WI38 (cell line): ENCODE measurements at regions not wholly inside any gene's neighbourhood (a gene's known extent, or its start where the extent isn't known, plus 50 kb on each side); places are given as distances from the start of the nearest gene placed in this dataset.

Experiments
- H3K4me3 ChIP-seq: 2 replicates; pipeline ENCODE4 v1.5.1; 2011; ENCODE audit warnings: low read depth, mild to moderate bottlenecking, control low read depth, low read length
- TF ChIP-seq, protein P1 (sequence below): IDR thresholded peaks from 2 replicates; pipeline ENCODE4 v1.5.1; 2012; ENCODE audit warnings: low read depth, mild to moderate bottlenecking, control low read depth, low read length

DNA sequence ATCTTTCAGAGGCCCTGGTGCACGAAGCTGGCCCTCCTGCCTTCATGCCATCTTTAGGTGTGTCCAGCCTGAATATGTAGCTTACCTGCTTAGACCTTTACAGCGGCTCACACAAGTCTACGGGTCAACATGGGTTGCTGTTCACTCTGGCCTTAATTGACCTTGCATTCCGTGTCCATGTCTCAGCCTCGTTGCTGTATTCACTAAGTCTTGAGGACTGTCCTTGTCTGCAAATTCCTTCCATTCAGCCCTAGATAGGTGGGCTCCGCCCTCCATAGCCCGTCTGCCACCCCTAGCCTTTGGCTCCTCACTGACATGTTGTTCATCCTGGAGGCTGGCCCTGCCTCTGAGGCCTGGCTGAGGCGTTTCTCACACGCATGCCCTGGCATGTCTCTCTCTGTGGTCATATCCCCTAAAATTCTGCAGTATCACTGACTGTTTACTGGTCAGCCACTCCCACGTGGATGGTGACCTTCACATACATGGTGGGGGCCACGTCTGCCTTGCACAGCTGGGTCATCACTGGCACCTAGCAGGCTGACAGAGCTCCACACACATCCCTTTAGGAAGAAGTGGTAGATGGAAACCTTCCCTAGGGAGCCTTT is 394.1 kb upstream of the MKI67 start:
- TF ChIP-seq, protein P1, sequence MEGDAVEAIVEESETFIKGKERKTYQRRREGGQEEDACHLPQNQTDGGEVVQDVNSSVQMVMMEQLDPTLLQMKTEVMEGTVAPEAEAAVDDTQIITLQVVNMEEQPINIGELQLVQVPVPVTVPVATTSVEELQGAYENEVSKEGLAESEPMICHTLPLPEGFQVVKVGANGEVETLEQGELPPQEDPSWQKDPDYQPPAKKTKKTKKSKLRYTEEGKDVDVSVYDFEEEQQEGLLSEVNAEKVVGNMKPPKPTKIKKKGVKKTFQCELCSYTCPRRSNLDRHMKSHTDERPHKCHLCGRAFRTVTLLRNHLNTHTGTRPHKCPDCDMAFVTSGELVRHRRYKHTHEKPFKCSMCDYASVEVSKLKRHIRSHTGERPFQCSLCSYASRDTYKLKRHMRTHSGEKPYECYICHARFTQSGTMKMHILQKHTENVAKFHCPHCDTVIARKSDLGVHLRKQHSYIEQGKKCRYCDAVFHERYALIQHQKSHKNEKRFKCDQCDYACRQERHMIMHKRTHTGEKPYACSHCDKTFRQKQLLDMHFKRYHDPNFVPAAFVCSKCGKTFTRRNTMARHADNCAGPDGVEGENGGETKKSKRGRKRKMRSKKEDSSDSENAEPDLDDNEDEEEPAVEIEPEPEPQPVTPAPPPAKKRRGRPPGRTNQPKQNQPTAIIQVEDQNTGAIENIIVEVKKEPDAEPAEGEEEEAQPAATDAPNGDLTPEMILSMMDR, result no peak
- no peak overlapping the region for H3K4me3 ChIP-seq

DNA sequence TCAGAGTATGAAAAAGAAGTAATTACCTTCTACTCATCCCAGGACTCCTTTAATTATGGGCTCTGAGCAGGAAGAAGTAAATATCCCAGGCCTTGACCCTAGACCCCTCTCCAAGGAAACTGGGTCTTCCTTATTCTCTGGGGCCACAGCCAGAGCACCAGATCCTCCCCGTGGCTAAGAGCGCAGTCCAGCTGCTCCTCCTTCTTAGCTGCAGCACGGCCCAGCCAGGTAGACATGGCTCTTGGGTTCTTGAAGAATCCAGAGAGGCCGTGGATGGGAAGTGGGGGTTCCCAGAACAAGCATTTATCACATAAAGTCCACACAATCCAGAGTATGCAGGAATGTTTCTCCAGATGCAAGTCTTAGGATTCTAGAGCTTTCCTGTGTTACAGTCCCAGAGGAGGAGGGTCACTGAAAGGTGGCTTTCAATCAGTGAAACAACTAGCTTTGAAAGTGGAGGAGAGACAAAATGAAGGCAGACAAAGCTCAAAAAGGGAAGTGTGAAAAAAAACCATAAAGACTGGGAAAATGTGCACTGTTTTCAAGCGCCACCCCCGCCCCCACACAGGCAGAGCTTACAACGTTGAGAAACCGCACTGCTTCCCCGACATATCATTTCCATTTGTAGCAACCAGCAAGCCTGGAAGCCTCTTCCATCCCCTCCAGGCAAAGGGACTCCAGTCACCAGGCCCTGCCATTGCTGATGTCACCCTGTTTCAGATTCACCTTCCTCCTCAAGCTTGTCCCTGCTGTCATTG is 396.5 kb upstream of the MKI67 start:
- TF ChIP-seq, protein P1, result no peak
- no peak overlapping the region for H3K4me3 ChIP-seq

DNA sequence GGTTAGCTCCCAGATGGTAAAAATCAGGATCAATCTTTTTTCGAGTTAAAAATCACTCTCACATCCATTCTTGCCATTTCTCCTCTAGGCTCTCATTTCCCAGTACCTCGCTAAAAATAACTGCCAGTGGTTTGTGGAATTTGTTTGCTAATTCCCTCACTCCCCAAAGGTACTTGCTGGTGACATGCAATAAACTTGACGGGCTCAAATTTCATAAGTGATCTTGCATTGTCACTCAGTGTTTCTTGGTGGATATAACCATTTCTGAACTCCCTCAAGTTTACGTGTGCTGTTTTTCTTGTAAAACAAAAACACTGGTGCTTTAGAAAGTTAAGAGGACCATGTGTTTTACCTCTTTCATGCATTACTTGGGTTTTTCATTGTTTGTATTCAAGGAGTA is 399.2 kb upstream of the MKI67 start:
- TF ChIP-seq, protein P1, result no peak
- H3K4me3 ChIP-seq, result no peak overlapping the region

DNA sequence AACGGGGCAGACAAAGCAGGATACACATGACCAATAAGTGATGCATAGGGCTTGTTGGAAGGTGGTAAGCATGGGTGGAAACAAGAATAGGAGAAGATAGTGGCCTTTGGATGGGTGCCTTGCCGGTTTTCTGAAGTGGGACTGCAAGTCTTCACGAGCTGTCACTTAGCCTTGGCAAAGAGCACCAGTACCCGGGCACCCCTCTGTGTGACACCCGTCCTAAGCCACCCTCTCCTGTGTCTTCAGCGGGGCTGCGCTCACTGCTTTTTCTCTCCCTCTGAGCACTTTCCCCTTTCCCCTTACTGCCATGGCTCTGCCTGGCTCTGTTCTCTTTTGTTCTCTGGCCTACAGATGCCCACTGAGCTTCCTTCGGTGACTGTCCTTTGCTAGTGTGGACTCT is 399.7 kb upstream of the MKI67 start:
- H3K4me3 ChIP-seq, result no peak overlapping the region
- TF ChIP-seq, protein P1, result no peak

DNA sequence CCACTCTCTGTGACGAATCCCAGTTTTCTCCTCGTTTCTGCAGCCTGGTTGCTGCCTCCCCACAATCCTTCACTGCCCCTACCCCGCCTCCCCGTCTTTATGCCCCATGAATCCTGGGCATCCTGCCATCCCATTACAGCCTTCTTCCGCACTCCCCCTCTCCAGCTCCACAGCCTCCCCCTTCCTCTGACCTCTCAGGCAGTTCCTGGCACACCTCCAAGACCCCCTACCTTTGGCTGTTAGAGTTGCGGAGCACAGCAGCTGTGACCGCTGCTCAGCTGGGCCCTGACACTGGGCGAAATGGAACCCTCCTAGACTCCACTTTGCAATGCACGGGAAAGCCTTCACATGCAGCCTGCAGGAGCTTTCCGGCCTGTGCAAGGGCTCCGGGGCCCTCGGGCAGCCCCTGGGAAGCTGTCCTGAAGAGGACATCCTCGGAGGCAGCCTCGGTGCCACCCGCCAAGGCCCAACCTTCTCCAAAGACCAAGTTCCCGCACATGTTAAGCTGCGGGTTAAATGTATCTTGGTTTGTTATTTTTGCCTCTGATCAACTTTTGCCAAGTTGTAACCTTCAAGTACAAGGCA is 400.7 kb upstream of the MKI67 start:
- H3K4me3 ChIP-seq, result no peak overlapping the region
- TF ChIP-seq, protein P1, result no peak

DNA sequence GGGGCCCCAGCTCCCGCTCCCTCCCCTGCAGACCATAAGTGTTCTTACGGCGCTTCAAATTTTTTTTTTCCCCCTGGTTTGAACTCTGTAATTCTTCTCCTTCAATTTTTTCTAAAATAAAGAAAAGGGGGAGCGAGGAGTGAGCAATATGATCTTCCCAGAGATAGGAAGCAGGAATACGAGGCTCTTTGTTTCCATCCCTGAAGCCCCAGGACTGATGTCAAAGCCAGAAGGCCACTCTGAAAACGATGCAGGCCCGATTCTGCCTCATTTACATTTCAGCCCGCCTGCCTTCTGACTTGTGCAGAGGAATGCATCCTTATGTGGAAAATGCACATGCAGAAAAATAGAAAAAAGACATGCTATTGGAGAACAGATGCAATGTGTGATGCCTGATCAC is 401.5 kb upstream of the MKI67 start:
- no peak overlapping the region for H3K4me3 ChIP-seq
- TF ChIP-seq, protein P1, result no peak

DNA sequence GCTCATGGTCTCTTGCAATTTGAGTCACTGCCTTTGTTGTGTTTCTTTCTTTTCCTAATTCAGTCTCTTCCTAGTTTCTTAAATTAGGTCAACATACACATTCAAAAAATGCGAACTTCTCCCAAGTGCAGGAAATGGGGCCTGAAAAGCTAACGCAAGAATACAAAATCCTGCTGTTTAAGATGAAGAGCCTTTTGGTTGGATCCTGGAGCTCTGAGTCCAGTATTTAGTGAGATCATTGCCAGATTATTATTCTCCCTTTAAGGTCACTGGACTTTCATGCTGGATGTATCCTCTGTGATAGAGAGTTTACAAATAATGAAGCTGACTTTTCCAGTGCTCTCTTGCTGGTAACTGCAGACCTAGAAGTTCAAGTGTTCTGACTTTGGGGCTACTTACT is 401.9 kb upstream of the MKI67 start:
- H3K4me3 ChIP-seq, result no peak overlapping the region
- TF ChIP-seq, protein P1, result no peak
